T-helper 1 cell treated with Interleukin-12 subunit alpha and Interleukin-12 subunit beta and Interleukin-4 antibody, amounts not matched to agents 30 μg/mL and 1 μg/mL, for 36 hours (primary cell): ENCODE measurements at regions not wholly inside any gene's neighbourhood (a gene's known extent, or its start where the extent isn't known, plus 50 kb on each side); places are given as distances from the start of the nearest gene placed in this dataset.
A peak's percentile ranks its signal among the peaks of the same experiment; 100 is the strongest.

Source experiments
- H3K27ac Mint-ChIP-seq: one replicate; pipeline ENCODE4 v1.8.0; 2021; ENCODE audit warnings: mild to moderate bottlenecking, mixed read lengths
- H3K27me3 Mint-ChIP-seq: one replicate; pipeline ENCODE4 v1.8.0; 2021; ENCODE audit warnings: low read depth, mixed read lengths
- H3K36me3 Mint-ChIP-seq: one replicate; pipeline ENCODE4 v1.8.0; 2021; ENCODE audit warnings: low read depth, mixed read lengths
- H3K4me1 Mint-ChIP-seq: one replicate; pipeline ENCODE4 v1.8.0; 2021; ENCODE audit warnings: low read depth, mixed read lengths
- H3K4me3 Mint-ChIP-seq: one replicate; pipeline ENCODE4 v1.8.0; 2021; ENCODE audit warnings: mild to moderate bottlenecking, moderate library complexity, mixed read lengths
- H3K9me3 Mint-ChIP-seq: one replicate; pipeline ENCODE4 v1.8.0; 2021; ENCODE audit warnings: mixed read lengths

DNA sequence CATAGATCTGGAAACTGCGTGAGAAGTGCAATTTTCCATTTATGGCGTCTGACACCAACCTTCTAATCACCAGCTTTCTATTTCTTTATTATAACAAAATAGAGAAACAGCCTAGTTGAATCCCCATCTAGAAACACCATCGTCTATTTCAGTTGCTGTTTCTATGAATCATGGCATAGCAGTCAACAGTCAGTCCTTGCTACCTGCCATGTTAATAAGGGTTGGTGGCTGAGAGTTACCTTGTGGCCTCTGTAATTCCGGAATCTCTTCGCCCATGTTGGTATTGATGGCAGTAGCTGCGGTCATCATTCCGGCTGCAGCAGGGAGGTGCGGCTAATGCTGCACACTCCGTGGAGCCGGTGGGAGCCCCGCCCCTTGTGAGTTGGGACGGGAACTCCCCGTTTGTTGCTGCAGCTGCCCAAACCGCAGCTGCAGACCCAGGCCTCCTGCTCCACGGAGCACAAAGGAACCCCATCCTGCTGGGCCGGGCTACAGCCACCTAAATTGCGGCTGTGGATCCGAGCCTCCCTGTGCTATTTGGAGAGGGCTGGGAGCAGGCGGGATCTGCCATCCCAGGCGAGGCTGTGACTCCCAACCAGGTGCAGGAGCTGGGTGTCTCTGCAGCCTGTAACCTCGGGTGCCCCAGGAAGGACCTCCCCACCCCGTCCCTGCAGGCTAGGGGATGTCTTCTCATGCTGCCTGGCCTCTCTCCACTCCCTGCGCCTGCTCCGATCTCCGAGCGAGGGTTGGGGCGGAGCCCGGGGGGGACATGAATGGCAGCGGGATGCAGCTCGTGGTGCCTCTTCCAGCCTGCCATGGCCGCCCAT lies 115.4 kb upstream of the STK26 start:
- H3K27ac Mint-ChIP-seq: no peak overlapping the region
- H3K36me3 Mint-ChIP-seq: no peaks in the 10 kb centered on the region
- no peaks in the 10 kb centered on the region for H3K4me1 Mint-ChIP-seq
- H3K27me3 Mint-ChIP-seq: no peaks in the 10 kb centered on the region
- no peak overlapping the region for H3K4me3 Mint-ChIP-seq
- no peaks in the 10 kb centered on the region for H3K9me3 Mint-ChIP-seq

DNA sequence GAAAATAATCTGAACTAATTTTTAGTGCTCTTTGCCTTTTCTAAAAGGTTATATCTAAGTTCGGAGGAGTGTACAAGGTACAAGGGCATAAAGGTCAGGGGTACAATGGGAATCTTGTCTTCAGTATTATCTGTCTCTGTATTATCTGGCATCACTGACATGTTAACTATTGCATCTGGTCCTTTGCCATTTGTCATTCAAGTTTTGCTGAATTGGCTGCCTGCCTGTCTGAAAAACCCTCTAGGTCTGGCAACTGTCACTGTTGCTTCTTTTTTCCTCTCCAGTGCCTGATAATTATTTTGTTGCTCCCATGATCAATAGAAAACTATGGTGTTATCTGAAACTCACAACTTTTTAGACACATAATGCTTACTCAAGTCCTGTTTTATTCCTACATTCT lies 112.5 kb upstream of the STK26 start:
- Mint-ChIP-seq H3K27me3 (no peaks in the 10 kb centered on the region), H3K4me3 (no peak overlapping the region), H3K27ac (no peak overlapping the region), H3K36me3 (no peaks in the 10 kb centered on the region), H3K4me1 (no peaks in the 10 kb centered on the region), H3K9me3 (no peaks in the 10 kb centered on the region)

DNA sequence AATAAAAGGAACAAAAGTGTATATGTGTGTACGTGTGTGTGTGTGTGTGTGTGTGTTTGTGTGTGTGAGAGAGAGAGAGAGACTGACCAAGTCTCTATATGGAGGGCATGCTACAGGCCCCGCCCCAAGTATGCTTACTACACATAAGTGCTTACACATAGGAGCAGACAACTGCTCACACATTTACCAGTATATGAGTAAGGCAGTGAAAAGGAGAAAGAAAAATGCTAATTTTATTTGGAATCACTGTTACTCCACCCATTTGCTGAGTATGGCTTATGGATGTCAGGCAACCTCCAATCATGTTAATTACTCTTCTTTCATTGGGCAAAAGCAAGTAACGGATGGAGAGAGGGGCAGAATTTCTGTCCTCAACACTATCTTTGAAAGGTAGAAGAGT lies 107.6 kb upstream of the STK26 start:
- no peaks in the 10 kb centered on the region for H3K9me3 Mint-ChIP-seq
- H3K4me3 Mint-ChIP-seq: no peak overlapping the region
- H3K4me1 Mint-ChIP-seq: no peaks in the 10 kb centered on the region
- H3K36me3 Mint-ChIP-seq: no peaks in the 10 kb centered on the region
- H3K27me3 Mint-ChIP-seq: no peaks in the 10 kb centered on the region
- no peak overlapping the region for H3K27ac Mint-ChIP-seq

DNA sequence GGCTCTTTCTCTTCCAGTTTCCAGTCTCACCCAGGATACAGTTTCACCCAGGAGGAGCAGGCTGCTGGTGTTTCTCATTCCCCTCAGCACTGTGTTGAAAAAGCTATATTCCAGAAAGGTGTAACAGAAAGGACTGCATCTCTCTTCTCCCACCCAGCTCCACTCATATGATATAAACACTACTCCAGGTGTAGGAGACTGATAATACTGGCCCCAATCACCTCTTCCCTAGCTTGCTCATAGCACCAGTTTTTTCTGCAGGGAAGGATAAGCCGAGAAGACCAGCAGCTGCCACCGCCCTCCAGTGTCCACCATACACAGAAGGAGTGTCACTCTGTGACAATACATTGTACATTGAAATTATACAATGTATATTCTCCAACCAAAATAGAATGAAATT lies 105.5 kb upstream of the STK26 start:
- Mint-ChIP-seq H3K4me3 (no peak overlapping the region), H3K27me3 (no peaks in the 10 kb centered on the region), H3K9me3 (no peaks in the 10 kb centered on the region), H3K27ac (no peak overlapping the region), H3K36me3 (no peaks in the 10 kb centered on the region), H3K4me1 (no peaks in the 10 kb centered on the region)

DNA sequence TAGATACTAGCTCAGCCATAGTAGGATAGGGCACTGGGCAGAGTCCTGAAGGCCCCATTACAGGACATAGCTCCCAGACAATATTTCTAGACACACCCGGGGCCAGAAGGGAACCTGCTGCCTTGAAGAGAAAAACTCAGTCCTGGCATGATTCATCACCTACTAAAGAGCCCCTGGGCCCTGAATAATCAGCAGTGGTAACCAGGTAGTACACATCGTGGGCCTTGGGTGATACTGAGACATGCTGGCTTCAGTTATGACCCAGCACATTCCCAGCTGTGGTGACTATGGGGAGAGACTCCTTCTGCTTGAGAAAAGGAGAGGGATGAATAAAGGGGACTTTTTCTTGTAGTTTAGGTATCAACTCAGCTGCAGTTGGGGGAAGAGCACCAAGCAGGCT lies 104.3 kb upstream of the STK26 start:
- Mint-ChIP-seq H3K27ac (no peak overlapping the region), H3K27me3 (no peaks in the 10 kb centered on the region), H3K36me3 (no peaks in the 10 kb centered on the region), H3K4me1 (no peaks in the 10 kb centered on the region), H3K9me3 (no peaks in the 10 kb centered on the region), H3K4me3 (no peak overlapping the region)

DNA sequence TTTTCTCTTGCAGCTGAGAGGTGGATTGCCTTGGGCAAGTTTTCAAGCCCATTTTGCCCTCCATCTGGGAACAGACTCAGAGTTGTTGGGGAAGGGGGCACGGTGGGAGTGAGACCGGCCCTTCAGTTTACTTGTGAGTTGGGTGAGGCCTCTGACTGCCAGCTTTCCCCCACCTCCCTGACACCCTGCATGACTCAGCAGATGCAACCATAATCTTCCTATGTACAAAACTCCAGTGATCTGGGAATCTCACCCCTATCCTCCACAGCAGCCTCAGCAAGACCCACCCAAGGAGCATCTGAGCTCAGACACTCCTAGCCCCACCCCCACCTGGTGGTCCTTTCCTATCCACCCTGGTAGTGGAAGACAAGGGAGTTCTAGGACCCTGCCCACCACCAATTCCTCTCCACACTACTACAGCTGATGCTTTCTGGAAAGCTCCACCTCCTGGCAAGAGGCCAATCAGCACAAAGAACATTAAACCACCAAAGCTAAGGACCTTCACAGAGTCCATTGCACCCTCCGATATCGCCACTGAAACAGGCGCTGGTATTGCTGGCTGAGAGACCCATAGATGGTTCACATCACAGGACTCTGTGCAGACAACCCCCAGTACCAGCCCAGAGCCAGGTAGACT lies 99.4 kb upstream of the STK26 start:
- H3K4me1 Mint-ChIP-seq: no peaks in the 10 kb centered on the region

DNA sequence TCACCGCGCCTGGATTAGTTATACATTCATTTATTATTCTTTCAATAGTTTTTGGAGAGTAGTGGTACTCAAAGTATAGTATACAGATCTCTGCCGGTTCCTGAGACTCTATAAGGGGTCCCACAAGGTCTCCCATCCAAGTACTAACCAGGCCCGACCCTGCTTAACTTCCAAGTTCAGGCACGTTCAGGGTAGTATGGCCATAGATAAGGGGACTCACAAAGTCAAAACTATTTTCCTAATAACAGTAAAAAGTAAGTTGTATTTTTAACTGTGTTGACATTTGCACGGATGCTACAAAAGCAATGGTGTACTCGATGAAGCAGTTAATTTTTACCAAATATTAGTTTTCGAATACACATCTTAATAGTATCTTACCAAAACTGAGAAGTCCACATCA lies 84.4 kb upstream of the STK26 start:
- no peak overlapping the region for H3K4me3 Mint-ChIP-seq
- H3K4me1 Mint-ChIP-seq: no peaks in the 10 kb centered on the region
- H3K27me3 Mint-ChIP-seq: no peaks in the 10 kb centered on the region
- H3K27ac Mint-ChIP-seq: no peak overlapping the region
- H3K36me3 Mint-ChIP-seq: no peaks in the 10 kb centered on the region
- no peaks in the 10 kb centered on the region for H3K9me3 Mint-ChIP-seq

More for the DNA sequence above, 99.4 kb upstream of the STK26 start:
- Mint-ChIP-seq H3K4me3 (no peak overlapping the region), H3K27me3 (peaks cover 3% of the 10 kb centered on the region), H3K27ac (no peak overlapping the region), H3K36me3 (no peaks in the 10 kb centered on the region), H3K9me3 (no peaks in the 10 kb centered on the region)

DNA sequence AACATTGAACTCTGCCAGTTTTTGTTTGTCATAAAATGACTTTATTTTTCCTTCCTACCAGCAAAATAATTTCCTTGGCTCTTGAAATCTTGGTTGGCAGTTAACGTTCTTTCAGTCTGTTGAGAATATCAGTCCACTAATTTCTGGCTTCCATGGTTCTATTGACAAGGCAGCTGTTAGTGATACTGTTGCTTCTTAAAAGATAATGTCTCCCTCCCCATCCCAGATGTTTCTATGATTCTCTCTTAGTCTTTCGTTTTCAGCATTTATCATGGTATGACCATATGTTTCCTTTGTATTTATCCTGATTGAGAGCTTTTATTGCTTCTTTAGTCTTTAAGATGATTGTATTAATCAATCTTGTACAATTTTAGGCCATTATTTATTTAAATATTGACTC lies 81.1 kb upstream of the STK26 start:
- Mint-ChIP-seq H3K27ac (no peak overlapping the region), H3K9me3 (no peaks in the 10 kb centered on the region), H3K36me3 (no peaks in the 10 kb centered on the region), H3K27me3 (no peaks in the 10 kb centered on the region), H3K4me3 (no peak overlapping the region), H3K4me1 (peaks cover 4% of the 10 kb centered on the region)

DNA sequence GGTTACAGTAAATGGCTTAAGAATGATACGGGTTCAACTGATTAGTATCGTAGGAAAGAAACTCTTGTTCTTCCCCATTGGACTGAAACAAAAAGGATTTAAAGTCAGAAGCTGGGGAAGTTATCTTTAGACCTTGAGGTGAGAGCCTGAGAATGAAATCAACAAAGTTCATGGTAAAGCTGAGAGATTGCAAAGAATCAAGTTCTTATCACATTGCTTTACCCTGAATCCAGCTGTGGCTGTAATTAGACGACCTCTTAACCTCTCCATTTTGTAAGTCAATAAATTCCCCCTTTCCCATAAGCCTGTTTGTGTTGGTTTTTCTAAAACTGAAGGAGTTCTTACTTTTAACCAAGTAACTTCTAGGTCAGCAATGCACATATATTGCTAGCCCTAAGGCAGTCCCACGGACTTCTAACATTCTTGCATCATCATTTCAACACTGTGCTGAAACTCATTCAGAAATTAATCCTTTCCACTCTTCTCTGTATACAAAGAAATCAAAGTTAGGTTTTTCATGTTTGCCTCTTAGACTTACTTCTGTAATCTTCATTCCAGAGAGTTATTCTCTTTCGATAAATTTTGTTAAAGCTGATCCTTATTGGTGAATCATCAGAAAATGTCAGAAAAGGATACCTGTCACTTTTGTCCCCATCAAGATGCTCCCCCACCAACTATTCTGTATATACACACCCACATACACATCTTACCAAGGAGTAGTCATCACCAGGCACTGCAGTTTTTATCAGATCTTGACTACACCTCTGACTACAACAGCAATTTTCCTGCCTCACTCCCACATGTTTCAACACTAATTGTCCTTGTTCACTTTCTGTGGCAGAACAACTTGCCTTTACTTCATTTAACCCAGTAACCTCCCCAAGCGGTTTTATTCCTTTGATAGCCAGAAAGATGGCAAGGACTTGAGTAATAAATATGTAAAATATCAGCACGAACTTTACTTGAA lies 77.9 kb upstream of the STK26 start:
- H3K9me3 Mint-ChIP-seq: no peaks in the 10 kb centered on the region
- no peaks in the 10 kb centered on the region for H3K36me3 Mint-ChIP-seq
- H3K4me1 Mint-ChIP-seq: peaks cover 4% of the 10 kb centered on the region
- no peak overlapping the region for H3K4me3 Mint-ChIP-seq
- no peak overlapping the region for H3K27ac Mint-ChIP-seq
- no peaks in the 10 kb centered on the region for H3K27me3 Mint-ChIP-seq

DNA sequence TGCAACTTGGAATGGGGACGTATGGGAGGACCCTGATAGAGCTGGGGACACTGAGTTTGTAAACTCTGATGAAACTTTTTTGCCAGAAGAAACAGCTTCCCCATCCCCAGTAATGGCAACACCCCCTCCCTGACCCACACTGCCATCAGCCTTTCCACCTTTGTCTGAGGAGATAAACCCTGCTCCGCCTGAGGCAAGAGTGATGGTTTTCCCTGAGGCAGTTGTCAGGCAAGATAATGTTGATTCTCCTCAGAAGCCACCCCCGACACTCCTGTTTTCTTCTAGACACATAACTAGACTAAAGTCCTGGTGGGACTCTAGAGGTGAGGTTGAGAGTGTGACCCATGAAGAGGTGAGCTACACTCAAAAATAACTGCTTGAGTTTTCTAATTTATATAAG lies 71.9 kb upstream of the STK26 start:
- H3K36me3 Mint-ChIP-seq: no peaks in the 10 kb centered on the region
- H3K27me3 Mint-ChIP-seq: no peaks in the 10 kb centered on the region
- no peaks in the 10 kb centered on the region for H3K9me3 Mint-ChIP-seq
- H3K27ac Mint-ChIP-seq: no peak overlapping the region
- no peak overlapping the region for H3K4me3 Mint-ChIP-seq
- H3K4me1 Mint-ChIP-seq: no peaks in the 10 kb centered on the region

DNA sequence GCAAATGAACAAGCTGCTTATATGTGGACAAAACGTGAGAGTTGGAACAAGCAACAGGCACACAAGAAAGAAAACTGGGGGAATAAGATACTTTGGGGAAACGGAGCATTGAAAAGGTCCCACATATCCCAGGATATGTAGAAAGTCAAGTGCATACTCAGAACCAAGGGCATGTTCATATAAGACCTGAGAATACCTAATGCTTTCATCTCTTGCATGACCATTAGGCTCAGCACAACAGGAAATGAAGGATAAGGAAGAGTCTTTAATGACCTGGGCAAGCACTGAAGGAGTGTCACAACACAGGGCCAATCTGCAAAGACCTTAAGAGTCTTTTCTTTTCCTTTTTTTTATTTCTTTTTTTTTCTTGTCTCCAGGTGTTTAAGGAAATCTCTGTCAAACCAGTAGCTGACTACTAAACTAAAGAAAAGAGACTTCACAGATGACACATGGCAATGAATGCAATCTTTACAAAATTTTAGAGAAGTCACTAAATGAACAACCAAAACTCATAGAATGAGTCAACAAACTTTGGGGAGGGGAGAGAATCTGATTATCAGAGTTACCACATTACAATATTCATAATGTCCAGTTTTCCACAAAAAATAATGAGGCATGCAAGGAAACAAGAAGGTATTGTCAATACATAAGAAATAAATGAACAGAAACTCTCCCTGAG lies 67.9 kb upstream of the STK26 start:
- H3K27me3 Mint-ChIP-seq: no peaks in the 10 kb centered on the region
- H3K4me1 Mint-ChIP-seq: no peaks in the 10 kb centered on the region
- no peak overlapping the region for H3K27ac Mint-ChIP-seq
- H3K4me3 Mint-ChIP-seq: no peak overlapping the region
- no peaks in the 10 kb centered on the region for H3K36me3 Mint-ChIP-seq
- H3K9me3 Mint-ChIP-seq: no peaks in the 10 kb centered on the region

DNA sequence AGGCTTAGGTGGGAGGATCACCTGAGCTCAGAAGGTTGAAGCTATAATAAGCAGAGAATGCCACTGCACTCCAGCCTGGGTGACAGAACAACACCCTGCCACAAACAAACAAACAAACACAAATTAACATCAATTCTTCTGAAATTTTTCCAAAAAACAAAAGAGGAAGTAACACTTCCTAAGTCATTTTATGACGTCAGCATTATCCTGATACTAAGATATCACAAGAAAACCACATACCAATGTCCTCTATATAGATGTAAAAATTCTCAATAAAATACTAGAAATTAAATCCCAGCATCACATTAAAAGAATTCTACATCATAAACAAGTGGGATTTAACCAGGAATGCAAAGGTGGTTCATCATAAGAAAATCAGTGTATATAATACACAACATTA lies 64.4 kb upstream of the STK26 start:
- Mint-ChIP-seq H3K27ac (no peak overlapping the region), H3K4me3 (no peak overlapping the region), H3K9me3 (no peaks in the 10 kb centered on the region), H3K4me1 (no peaks in the 10 kb centered on the region), H3K27me3 (peaks cover 4% of the 10 kb centered on the region), H3K36me3 (peaks cover 2% of the 10 kb centered on the region)

DNA sequence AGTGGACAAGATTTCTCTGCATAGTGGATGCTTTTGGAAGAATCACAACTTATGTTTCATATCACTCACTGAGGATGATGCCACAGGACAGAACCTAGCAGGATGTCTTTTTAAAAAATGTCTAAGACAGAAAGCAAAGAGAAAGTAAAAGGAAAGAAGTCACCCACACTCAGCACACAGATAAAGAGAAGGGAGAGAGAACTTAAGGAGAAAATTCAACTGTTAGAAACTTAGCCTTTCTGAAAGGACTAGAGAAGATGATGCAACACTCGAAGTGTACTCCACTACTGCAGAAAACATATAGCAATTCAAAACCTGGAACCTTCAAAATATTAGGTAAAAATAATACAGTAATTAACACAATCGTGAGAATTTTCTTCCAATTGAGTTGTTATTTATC lies 52.8 kb upstream of the STK26 start:
- Mint-ChIP-seq H3K4me1 (peaks cover 4% of the 10 kb centered on the region), H3K27ac (no peak overlapping the region), H3K4me3 (peak overlapping the region; percentile 25)

More for the DNA sequence above, 52.8 kb upstream of the STK26 start:
- Mint-ChIP-seq H3K36me3 (no peaks in the 10 kb centered on the region), H3K9me3 (no peaks in the 10 kb centered on the region), H3K27me3 (no peaks in the 10 kb centered on the region)
